H1 (cell line): ENCODE measurements at regions not wholly inside any gene's neighbourhood (a gene's known extent, or its start where the extent isn't known, plus 50 kb on each side); places are given as distances from the start of the nearest gene placed in this dataset.

Source experiments
- CTCF ChIA-PET: fragments of 300-600 bp; sonication (Branson Sonifier 250); formaldehyde crosslinking; loops from one replicate; lab custom pipeline; 2021; ENCODE audit not compliant: partially characterized antibody; lab: Charles Lee
- POLR2A ChIA-PET: fragments of 300-600 bp; sonication (Branson Sonifier 250); formaldehyde crosslinking; loops from one replicate; lab custom pipeline; 2021; ENCODE audit warnings: inconsistent platforms; ENCODE audit not compliant: partially characterized antibody; lab: Charles Lee
- DNase-seq, 2 experiments: peaks; one replicate each; pipeline versions ENCODE4 v3.0.0 to v3.0.0-alpha.2; 2010 to 2022; ENCODE audit warnings: low spot score in 2 of 2, low read depth in 1 of 2, mixed read lengths in 1 of 2
- FAIRE-seq: peaks from 2 replicates; lab custom pipeline; 2011; peaks lifted over from hg19 to GRCh38; lab: Jason Lieb, UNC
- H2AFZ ChIP-seq: 2 replicates; pipeline ENCODE4 v1.8.1; 2012; ENCODE audit warnings: low read length, inconsistent platforms
- H2AK5ac ChIP-seq: 2 replicates; pipeline ENCODE4 v1.6.1; 2013; ENCODE audit warnings: low read depth, low read length
- H2BK120ac ChIP-seq: replicated peaks from 2 replicates; pipeline ENCODE3; 2013; ENCODE audit warnings: low read depth, low read length, inconsistent platforms
- H2BK12ac ChIP-seq: 2 replicates; pipeline ENCODE4 v1.6.1; 2013; ENCODE audit warnings: low read depth, low read length
- H2BK15ac ChIP-seq: 2 replicates; pipeline ENCODE4 v1.6.1; 2013; ENCODE audit warnings: low read length
- H2BK20ac ChIP-seq: 2 replicates; pipeline ENCODE4 v1.6.1; 2013; ENCODE audit warnings: low read length
- H2BK5ac ChIP-seq: 2 replicates; pipeline ENCODE4 v1.6.1; 2013; ENCODE audit warnings: low read depth, low read length
- H3K14ac ChIP-seq: 2 replicates; pipeline ENCODE4 v1.6.1; 2013; ENCODE audit warnings: inconsistent platforms; ENCODE audit not compliant: insufficient read length
- H3K18ac ChIP-seq: 2 replicates; pipeline ENCODE4 v1.6.1; 2013; ENCODE audit warnings: low read length; ENCODE audit errors: extremely low read depth
- H3K23ac ChIP-seq: 2 replicates; pipeline ENCODE4 v1.6.1; 2013; ENCODE audit warnings: inconsistent platforms; ENCODE audit not compliant: insufficient read length
- H3K23me2 ChIP-seq: 2 replicates; pipeline ENCODE4 v1.6.1; 2013; ENCODE audit warnings: low read depth, low read length
- H3K27ac ChIP-seq: 2 replicates; pipeline ENCODE4 v1.6.1; 2011; ENCODE audit warnings: low read depth, low read length, inconsistent platforms
- H3K27me3 ChIP-seq, 4 experiments: replicated peaks in 1 of 4; 1 replicate in 1 of 4; 2 replicates in 3 of 4; pipeline versions ENCODE4 v1.6.1 to v1.8.1; 2011 to 2013; ENCODE audit warnings: low read length in 3 of 4, mild to moderate bottlenecking in 3 of 4, inconsistent platforms in 2 of 4, mixed read lengths in 2 of 4, moderate library complexity in 1 of 4; ENCODE audit not compliant: control insufficient read depth in 3 of 4, insufficient read depth in 3 of 4; ENCODE audit errors: extremely low read depth in 1 of 4
- H3K36me3 ChIP-seq, 4 experiments: 2 replicates each; pipeline versions ENCODE4 v1.6.1 to v1.8.1; 2011 to 2013; ENCODE audit warnings: mild to moderate bottlenecking in 4 of 4, low read length in 3 of 4, moderate library complexity in 2 of 4, control low read depth in 1 of 4, inconsistent platforms in 1 of 4; ENCODE audit not compliant: insufficient read depth in 4 of 4, control insufficient read depth in 2 of 4
- H3K4ac ChIP-seq: replicated peaks from 2 replicates; pipeline ENCODE3; 2013; ENCODE audit warnings: low read length, low read depth, mixed read lengths, inconsistent platforms; ENCODE audit not compliant: insufficient read length
- H3K4me1 ChIP-seq, 4 experiments: replicated peaks in 1 of 4; 1 replicate in 1 of 4; 2 replicates in 3 of 4; pipeline versions ENCODE4 v1.6.1 to v1.8.1; 2011 to 2013; ENCODE audit warnings: low read length in 3 of 4, inconsistent platforms in 2 of 4, mixed read lengths in 1 of 4; ENCODE audit not compliant: insufficient read depth in 4 of 4, control insufficient read depth in 3 of 4
- H3K4me2 ChIP-seq, 2 experiments: 2 replicates each; pipeline versions ENCODE4 v1.6.1 to v1.8.1; 2011 to 2013; ENCODE audit warnings: low read depth in 2 of 2, low read length in 2 of 2, control low read depth in 1 of 2, inconsistent platforms in 1 of 2, mild to moderate bottlenecking in 1 of 2; ENCODE audit not compliant: insufficient read depth in 1 of 2
- H3K4me3 ChIP-seq, 4 experiments: fragments of 200-600, 300-600 bp in 1 of 4; sonication (generic), shearing (Covaris generic), sonication (Bioruptor Twin) in 1 of 4; 2 replicates each; pipeline versions ENCODE4 v1.5.1 to v1.8.1; 2011 to 2016; ENCODE audit warnings: low read length in 4 of 4, low read depth in 3 of 4, control low read depth in 2 of 4, inconsistent platforms in 2 of 4, mild to moderate bottlenecking in 2 of 4, mixed read lengths in 1 of 4, moderate library complexity in 1 of 4; ENCODE audit not compliant: insufficient read depth in 2 of 4; ENCODE audit errors: extremely low read depth in 1 of 4
- H3K56ac ChIP-seq: replicated peaks from 2 replicates; pipeline ENCODE3; 2013; ENCODE audit warnings: low read depth, mild to moderate bottlenecking, mixed read lengths, low read length, inconsistent platforms; ENCODE audit not compliant: insufficient read length
- H3K79me1 ChIP-seq: 2 replicates; pipeline ENCODE4 v1.6.1; 2013; ENCODE audit warnings: low read depth, low read length, control low read depth
- H3K79me2 ChIP-seq, 2 experiments: 2 replicates each; pipeline versions ENCODE4 v1.6.1 to v1.8.1; 2012 to 2013; ENCODE audit warnings: low read length in 2 of 2, mild to moderate bottlenecking in 2 of 2, inconsistent platforms in 1 of 2; ENCODE audit not compliant: insufficient read depth in 2 of 2, control insufficient read depth in 1 of 2
- H3K9ac ChIP-seq, 4 experiments: replicated peaks in 1 of 4; 1 replicate in 1 of 4; 2 replicates in 3 of 4; pipeline versions ENCODE4 v1.6.1 to v1.8.1; 2011 to 2013; ENCODE audit warnings: low read depth in 3 of 4, low read length in 3 of 4, control low read depth in 2 of 4, mild to moderate bottlenecking in 2 of 4, moderate library complexity in 2 of 4, inconsistent platforms in 1 of 4; ENCODE audit errors: extremely low read depth in 1 of 4
- H3K9me3 ChIP-seq, 2 experiments: 2 replicates each; pipeline versions ENCODE4 v1.6.1 to v1.8.1; 2012 to 2013; ENCODE audit warnings: mild to moderate bottlenecking in 2 of 2, moderate library complexity in 2 of 2, control low read depth in 1 of 2, inconsistent platforms in 1 of 2, low read depth in 1 of 2, low read length in 1 of 2, mixed read lengths in 1 of 2; ENCODE audit not compliant: insufficient read depth in 2 of 2
- H4K20me1 ChIP-seq, 2 experiments: replicated peaks in 1 of 2; 2 replicates each; pipeline versions ENCODE3 to v1.8.1; 2011 to 2013; ENCODE audit warnings: inconsistent platforms in 2 of 2, low read length in 2 of 2, mild to moderate bottlenecking in 1 of 2; ENCODE audit not compliant: insufficient read depth in 2 of 2, control insufficient read depth in 1 of 2
- H4K5ac ChIP-seq: 2 replicates; pipeline ENCODE4 v1.6.1; 2013; ENCODE audit warnings: low read length, low read depth, mixed read lengths, inconsistent platforms; ENCODE audit not compliant: insufficient read length
- H4K8ac ChIP-seq: 2 replicates; pipeline ENCODE4 v1.8.0; 2013; ENCODE audit warnings: mild to moderate bottlenecking, moderate library complexity, low read length, inconsistent platforms; ENCODE audit not compliant: insufficient read depth; ENCODE audit errors: extremely low read depth
- H4K91ac ChIP-seq: replicated peaks from 2 replicates; pipeline ENCODE3; 2013; ENCODE audit warnings: low read length, mixed read lengths, inconsistent platforms; ENCODE audit not compliant: insufficient read length
- RNF2 ChIP-seq: fragments of 200-900, 300-1000 bp; sonication (generic); IDR thresholded peaks from 2 replicates; pipeline ENCODE4 v1.7.1; 2016; ENCODE audit warnings: borderline replicate concordance, low read depth, mild to moderate bottlenecking, antibody characterized with exemption, low read length; ENCODE audit not compliant: poor library complexity, severe bottlenecking; ENCODE audit errors: missing control alignments
- SUZ12 ChIP-seq: fragments of 200-600 bp; sonication (generic); IDR thresholded peaks from 2 replicates; pipeline ENCODE4 v1.6.1; 2012; ENCODE audit warnings: mild to moderate bottlenecking, inconsistent platforms, low read length, moderate library complexity, mixed read lengths
- WGBS, 2 experiments: shearing (Covaris generic) in 1 of 2; methylation state at CpG; one replicate each; pipeline versions ENCODE4 v1.1.6 to v1.1.7; 2013 to 2015; ENCODE audit warnings: low lambda C conversion rate in 2 of 2, mixed read lengths in 2 of 2, inconsistent platforms in 1 of 2, low coverage in 1 of 2, missing lambda C conversion rate in 1 of 2; ENCODE audit not compliant: insufficient replicate concordance in 2 of 2, insufficient coverage in 1 of 2, insufficient read length in 1 of 2; ENCODE audit errors: extremely low coverage in 1 of 2, missing lambda C conversion rate in 1 of 2; 5-methylcytosine and 5-hydroxymethylcytosine counted together

GRCh38 chr9:108588246-108588645 lies 267.5 kb downstream of the ACTL7B start:
- no peak for TF ChIP-seq SUZ12
- TF ChIP-seq RNF2 = no peak
- no peak overlapping the region for H4K8ac ChIP-seq
- no peak overlapping the region for H2AFZ ChIP-seq
- no peak overlapping the region for H4K5ac ChIP-seq
- ChIA-PET POLR2A (no interaction called here), CTCF (interaction anchor here (0.9 kb wide), 1 partner anchor 1163 kb away, joined by 3 read pairs; no protein-coding TSS in a partner anchor)
- H3K4ac ChIP-seq = no peak overlapping the region
- no peak overlapping the region for H3K9ac ChIP-seq
- H3K56ac ChIP-seq = no peak overlapping the region
- no peak overlapping the region for H3K27ac ChIP-seq
- H3K18ac ChIP-seq = no peak overlapping the region; the same call in 1 of the 2 replicates
- H3K79me2 ChIP-seq = no peaks in the 10 kb centered on the region
- H3K14ac ChIP-seq = no peak overlapping the region
- H2AK5ac ChIP-seq = no peak overlapping the region
- no peaks in the 10 kb centered on the region for H3K79me1 ChIP-seq
- no peak overlapping the region for H3K4me2 ChIP-seq
- H2BK15ac ChIP-seq = no peak overlapping the region
- no peak overlapping the region for H2BK5ac ChIP-seq
- H3K4me1 ChIP-seq = peaks cover 0 to 7% (median 0%) of the 10 kb centered on the region in 4 experiments; a peak in 1 of 7 replicates
- no peaks in the 10 kb centered on the region for H3K9me3 ChIP-seq
- H3K4me3 ChIP-seq = no peak overlapping the region
- H3K23ac ChIP-seq = no peak overlapping the region
- DNase-seq (no peak), FAIRE-seq (no peak)
- H2BK12ac ChIP-seq = no peak overlapping the region
- no peaks in the 10 kb centered on the region for H3K23me2 ChIP-seq
- H3K36me3 ChIP-seq = no peaks in the 10 kb centered on the region
- H4K91ac ChIP-seq = no peak overlapping the region
- no peaks in the 10 kb centered on the region for H3K27me3 ChIP-seq
- H4K20me1 ChIP-seq = no peaks in the 10 kb centered on the region
- H2BK120ac ChIP-seq = no peak overlapping the region
- 94% methylated on average over 3 of the region's 3 CpGs; no CpG with 5 or more reads in 1 of the 2 experiments for WGBS, 2 experiments
- H2BK20ac ChIP-seq = no peak overlapping the region
